HEK293 (cell line): ENCODE measurements at regions not wholly inside any gene's neighbourhood (a gene's known extent, or its start where the extent isn't known, plus 50 kb on each side); places are given as distances from the start of the nearest gene placed in this dataset.

Experiments
- CTCF ChIP-seq: fragments of 450-650 bp; formaldehyde crosslinking; IDR thresholded peaks from 2 replicates; pipeline ENCODE4 v1.5.1; 2016; ENCODE audit warnings: missing biosample characterization, missing genetic modification characterization
- FEZF1 ChIP-seq: fragments of 450-650 bp; formaldehyde crosslinking; IDR thresholded peaks from 2 replicates; pipeline ENCODE4 v1.5.1; 2016; ENCODE audit warnings: missing biosample characterization, missing genetic modification characterization
- MYNN ChIP-seq: fragments of 450-650 bp; formaldehyde crosslinking; IDR thresholded peaks from 2 replicates; pipeline ENCODE4 v1.5.1; 2016; ENCODE audit warnings: missing biosample characterization, missing genetic modification characterization, borderline replicate concordance
- SALL2 ChIP-seq: fragments of 450-650 bp; formaldehyde crosslinking; IDR thresholded peaks from 2 replicates; pipeline ENCODE4 v1.5.0; 2017; ENCODE audit warnings: missing biosample characterization, mild to moderate bottlenecking, missing genetic modification characterization, borderline replicate concordance
- ZBTB49 ChIP-seq: fragments of 450-650 bp; formaldehyde crosslinking; IDR thresholded peaks from 2 replicates; pipeline ENCODE4 v1.5.1; 2016; ENCODE audit warnings: missing biosample characterization, missing genetic modification characterization, low read depth
- ZNF114 ChIP-seq: fragments of 450-650 bp; formaldehyde crosslinking; IDR thresholded peaks from 2 replicates; pipeline ENCODE4 v1.5.0; 2017; ENCODE audit warnings: missing biosample characterization, missing genetic modification characterization
- ZNF133 ChIP-seq: fragments of 450-650 bp; formaldehyde crosslinking; IDR thresholded peaks from 2 replicates; pipeline ENCODE4 v1.5.1; 2016; ENCODE audit warnings: missing biosample characterization, missing genetic modification characterization
- ZNF157 ChIP-seq: fragments of 450-650 bp; formaldehyde crosslinking; IDR thresholded peaks from 2 replicates; pipeline ENCODE4 v1.5.1; 2016; ENCODE audit warnings: missing biosample characterization, missing genetic modification characterization
- ZNF202 ChIP-seq: fragments of 450-650 bp; formaldehyde crosslinking; IDR thresholded peaks from 2 replicates; pipeline ENCODE4 v1.5.1; 2016; ENCODE audit warnings: missing biosample characterization, missing genetic modification characterization, borderline replicate concordance
- ZNF292 ChIP-seq: fragments of 450-650 bp; formaldehyde crosslinking; IDR thresholded peaks from 2 replicates; pipeline ENCODE4 v1.5.1; 2016; ENCODE audit warnings: low read depth, missing biosample characterization, missing genetic modification characterization, borderline replicate concordance
- ZNF335 ChIP-seq: fragments of 450-650 bp; formaldehyde crosslinking; conservative IDR thresholded peaks from 2 replicates; pipeline ENCODE4 v1.5.1; 2016; ENCODE audit warnings: missing biosample characterization, missing genetic modification characterization
- ZNF423 ChIP-seq: fragments of 450-650 bp; formaldehyde crosslinking; IDR thresholded peaks from 2 replicates; pipeline ENCODE4 v1.5.1; 2016; ENCODE audit warnings: missing biosample characterization, missing genetic modification characterization
- TF ChIP-seq, protein P1 (sequence below): fragments of 450-650 bp; formaldehyde crosslinking; IDR thresholded peaks from 2 replicates; pipeline ENCODE4 v1.5.1; 2016; ENCODE audit warnings: missing biosample characterization, missing genetic modification characterization

- TF ChIP-seq CTCF (tag by site-specific recombination) (no peak), ZNF202 (tag by site-specific recombination) (no peak), FEZF1 (tag by site-specific recombination) (no peak), SALL2 (tag by site-specific recombination) (no peak), ZNF133 (no peak), ZNF157 (tag by site-specific recombination) (no peak), ZNF423 (tag by site-specific recombination) (no peak), MYNN (tag by site-specific recombination) (no peak), ZNF335 (no peak), ZNF292 (tag by site-specific recombination) (no peak), ZBTB49 (no peak), ZNF114 (no peak)
- TF ChIP-seq, protein P1, sequence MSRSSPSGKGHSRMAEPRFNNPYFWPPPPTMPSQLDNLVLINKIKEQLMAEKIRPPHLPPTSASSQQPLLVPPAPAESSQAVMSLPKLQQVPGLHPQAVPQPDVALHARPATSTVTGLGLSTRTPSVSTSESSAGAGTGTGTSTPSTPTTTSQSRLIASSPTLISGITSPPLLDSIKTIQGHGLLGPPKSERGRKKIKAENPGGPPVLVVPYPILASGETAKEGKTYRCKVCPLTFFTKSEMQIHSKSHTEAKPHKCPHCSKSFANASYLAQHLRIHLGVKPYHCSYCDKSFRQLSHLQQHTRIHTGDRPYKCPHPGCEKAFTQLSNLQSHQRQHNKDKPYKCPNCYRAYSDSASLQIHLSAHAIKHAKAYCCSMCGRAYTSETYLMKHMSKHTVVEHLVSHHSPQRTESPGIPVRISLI (tag by site-specific recombination) = no peak
These were observed 114.6 kb downstream of the ARL4A start for GRCh38 chr7:12802070-12802469.
